ENCODE measurements at regions not wholly inside any gene's neighbourhood (a gene's known extent, or its start where the extent isn't known, plus 50 kb on each side); places are given as distances from the start of the nearest gene placed in this dataset.

DNA sequence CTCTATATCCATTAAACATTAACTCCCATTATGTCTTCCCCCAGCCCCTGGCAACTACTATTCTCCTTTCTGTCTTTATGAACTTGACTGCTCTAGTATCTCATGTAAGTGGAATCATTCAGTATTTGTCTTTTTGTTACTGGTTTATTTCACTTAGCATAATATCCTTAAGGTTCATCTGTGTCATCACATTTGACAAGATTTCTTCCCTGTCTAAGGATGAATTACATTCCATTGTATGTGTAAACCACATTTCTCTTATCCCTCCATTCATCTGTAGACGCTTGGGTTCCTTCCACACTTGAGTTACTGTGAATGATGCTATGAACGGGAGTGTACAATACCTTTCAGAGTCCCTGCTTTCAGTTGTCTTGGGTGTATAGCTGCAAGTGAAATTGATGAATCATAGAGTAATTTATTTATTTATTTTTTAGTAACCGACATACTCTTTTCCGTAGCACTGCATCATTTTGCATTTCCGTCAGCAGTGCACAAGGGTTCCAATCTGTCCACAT lies 399.7 kb upstream of the RBFOX1 start:
- no peak for ATAC-seq
- TF ChIP-seq ZNF70 (CRISPR knock-in tag; IDR thresholded peaks at IDR 0.05) (no peak), ZNF565 (CRISPR knock-in tag; conservative IDR thresholded peaks at IDR 0.05; ENCODE audit: low read depth) (no peak), ISL1 (CRISPR knock-in tag; IDR thresholded peaks at IDR 0.05) (no peak), SNAI2 (CRISPR knock-in tag; IDR thresholded peaks at IDR 0.05) (no peak), OSR1 (CRISPR knock-in tag; IDR thresholded peaks at IDR 0.05) (no peak), TOX (CRISPR knock-in tag; IDR thresholded peaks at IDR 0.05; ENCODE audit: borderline replicate concordance) (no peak), ARNTL (CRISPR knock-in tag; IDR thresholded peaks at IDR 0.05; ENCODE audit: borderline replicate concordance, low read depth) (no peak), TCF4 (CRISPR knock-in tag; IDR thresholded peaks at IDR 0.05; ENCODE audit: borderline replicate concordance) (no peak)
- TF ChIP-seq, protein P1, sequence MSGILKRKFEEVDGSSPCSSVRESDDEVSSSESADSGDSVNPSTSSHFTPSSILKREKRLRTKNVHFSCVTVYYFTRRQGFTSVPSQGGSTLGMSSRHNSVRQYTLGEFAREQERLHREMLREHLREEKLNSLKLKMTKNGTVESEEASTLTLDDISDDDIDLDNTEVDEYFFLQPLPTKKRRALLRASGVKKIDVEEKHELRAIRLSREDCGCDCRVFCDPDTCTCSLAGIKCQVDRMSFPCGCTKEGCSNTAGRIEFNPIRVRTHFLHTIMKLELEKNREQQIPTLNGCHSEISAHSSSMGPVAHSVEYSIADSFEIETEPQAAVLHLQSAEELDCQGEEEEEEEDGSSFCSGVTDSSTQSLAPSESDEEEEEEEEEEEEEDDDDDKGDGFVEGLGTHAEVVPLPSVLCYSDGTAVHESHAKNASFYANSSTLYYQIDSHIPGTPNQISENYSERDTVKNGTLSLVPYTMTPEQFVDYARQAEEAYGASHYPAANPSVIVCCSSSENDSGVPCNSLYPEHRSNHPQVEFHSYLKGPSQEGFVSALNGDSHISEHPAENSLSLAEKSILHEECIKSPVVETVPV (CRISPR knock-in tag; IDR thresholded peaks at IDR 0.05): no peak
- TF ChIP-seq, protein P2, sequence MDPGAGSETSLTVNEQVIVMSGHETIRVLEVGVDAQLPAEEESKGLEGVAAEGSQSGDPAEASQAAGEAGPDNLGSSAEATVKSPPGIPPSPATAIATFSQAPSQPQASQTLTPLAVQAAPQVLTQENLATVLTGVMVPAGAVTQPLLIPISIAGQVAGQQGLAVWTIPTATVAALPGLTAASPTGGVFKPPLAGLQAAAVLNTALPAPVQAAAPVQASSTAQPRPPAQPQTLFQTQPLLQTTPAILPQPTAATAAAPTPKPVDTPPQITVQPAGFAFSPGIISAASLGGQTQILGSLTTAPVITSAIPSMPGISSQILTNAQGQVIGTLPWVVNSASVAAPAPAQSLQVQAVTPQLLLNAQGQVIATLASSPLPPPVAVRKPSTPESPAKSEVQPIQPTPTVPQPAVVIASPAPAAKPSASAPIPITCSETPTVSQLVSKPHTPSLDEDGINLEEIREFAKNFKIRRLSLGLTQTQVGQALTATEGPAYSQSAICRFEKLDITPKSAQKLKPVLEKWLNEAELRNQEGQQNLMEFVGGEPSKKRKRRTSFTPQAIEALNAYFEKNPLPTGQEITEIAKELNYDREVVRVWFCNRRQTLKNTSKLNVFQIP (CRISPR knock-in tag; IDR thresholded peaks at IDR 0.05; ENCODE audit: borderline replicate concordance, low read depth): no peak
- TF ChIP-seq, protein P3, sequence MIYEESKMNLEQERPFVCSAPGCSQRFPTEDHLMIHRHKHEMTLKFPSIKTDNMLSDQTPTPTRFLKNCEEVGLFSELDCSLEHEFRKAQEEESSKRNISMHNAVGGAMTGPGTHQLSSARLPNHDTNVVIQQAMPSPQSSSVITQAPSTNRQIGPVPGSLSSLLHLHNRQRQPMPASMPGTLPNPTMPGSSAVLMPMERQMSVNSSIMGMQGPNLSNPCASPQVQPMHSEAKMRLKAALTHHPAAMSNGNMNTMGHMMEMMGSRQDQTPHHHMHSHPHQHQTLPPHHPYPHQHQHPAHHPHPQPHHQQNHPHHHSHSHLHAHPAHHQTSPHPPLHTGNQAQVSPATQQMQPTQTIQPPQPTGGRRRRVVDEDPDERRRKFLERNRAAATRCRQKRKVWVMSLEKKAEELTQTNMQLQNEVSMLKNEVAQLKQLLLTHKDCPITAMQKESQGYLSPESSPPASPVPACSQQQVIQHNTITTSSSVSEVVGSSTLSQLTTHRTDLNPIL (CRISPR knock-in tag; IDR thresholded peaks at IDR 0.05; ENCODE audit: low read depth): no peak
- TF ChIP-seq, protein P4, sequence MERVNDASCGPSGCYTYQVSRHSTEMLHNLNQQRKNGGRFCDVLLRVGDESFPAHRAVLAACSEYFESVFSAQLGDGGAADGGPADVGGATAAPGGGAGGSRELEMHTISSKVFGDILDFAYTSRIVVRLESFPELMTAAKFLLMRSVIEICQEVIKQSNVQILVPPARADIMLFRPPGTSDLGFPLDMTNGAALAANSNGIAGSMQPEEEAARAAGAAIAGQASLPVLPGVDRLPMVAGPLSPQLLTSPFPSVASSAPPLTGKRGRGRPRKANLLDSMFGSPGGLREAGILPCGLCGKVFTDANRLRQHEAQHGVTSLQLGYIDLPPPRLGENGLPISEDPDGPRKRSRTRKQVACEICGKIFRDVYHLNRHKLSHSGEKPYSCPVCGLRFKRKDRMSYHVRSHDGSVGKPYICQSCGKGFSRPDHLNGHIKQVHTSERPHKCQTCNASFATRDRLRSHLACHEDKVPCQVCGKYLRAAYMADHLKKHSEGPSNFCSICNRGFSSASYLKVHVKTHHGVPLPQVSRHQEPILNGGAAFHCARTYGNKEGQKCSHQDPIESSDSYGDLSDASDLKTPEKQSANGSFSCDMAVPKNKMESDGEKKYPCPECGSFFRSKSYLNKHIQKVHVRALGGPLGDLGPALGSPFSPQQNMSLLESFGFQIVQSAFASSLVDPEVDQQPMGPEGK (CRISPR knock-in tag; IDR thresholded peaks at IDR 0.05; ENCODE audit: borderline replicate concordance): no peak

DNA sequence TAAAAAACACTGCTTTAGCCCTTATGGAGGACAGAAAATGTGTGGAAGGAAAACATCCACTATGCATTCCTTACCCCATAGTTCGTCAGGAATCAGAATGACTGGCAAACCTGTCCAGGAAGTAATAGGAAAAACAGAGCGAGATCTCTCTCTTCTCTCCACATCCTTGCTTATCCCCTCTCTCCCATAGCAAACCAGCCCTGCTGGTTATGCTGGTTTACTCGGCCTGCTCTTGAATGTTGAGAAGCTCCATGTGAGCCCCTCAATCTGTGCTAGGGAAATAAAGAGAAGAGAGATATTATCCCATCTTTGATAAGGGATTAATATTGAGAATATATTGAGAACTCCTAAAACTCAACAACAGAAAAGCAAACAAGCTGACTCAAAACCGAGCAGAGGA lies 402.8 kb upstream of the RBFOX1 start:
- no peak for ATAC-seq
- TF ChIP-seq, protein P4 (CRISPR knock-in tag; IDR thresholded peaks at IDR 0.05; ENCODE audit: borderline replicate concordance): no peak
- no peak for TF ChIP-seq ARNTL (CRISPR knock-in tag; IDR thresholded peaks at IDR 0.05; ENCODE audit: borderline replicate concordance, low read depth)

DNA sequence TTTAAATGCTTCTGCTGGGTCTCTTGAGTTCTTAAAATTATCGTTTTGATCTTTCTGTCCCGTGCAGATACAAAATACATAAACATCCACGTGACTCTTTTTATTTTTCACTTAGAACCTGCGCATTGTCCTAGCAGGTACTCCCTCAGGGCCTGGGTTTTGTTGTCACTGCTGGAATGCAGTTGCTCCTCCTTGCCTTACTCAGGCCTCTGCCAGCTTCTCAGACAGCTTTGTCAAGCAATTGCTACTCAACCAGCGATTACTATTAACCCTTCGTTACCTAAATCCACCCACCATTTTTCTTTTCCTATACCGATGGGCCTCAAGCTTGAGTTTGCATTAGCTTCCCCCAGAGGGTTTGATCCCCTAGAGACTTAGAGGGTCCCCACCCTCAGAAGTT lies 405.9 kb upstream of the RBFOX1 start:
- TF ChIP-seq GLIS3 (CRISPR knock-in tag; IDR thresholded peaks at IDR 0.05) (no peak), ZNF8 (CRISPR knock-in tag; IDR thresholded peaks at IDR 0.05) (no peak), ZFP30 (CRISPR knock-in tag; IDR thresholded peaks at IDR 0.05) (no peak), ISL1 (CRISPR knock-in tag; IDR thresholded peaks at IDR 0.05) (no peak), TCF4 (CRISPR knock-in tag; IDR thresholded peaks at IDR 0.05; ENCODE audit: borderline replicate concordance) (no peak), BACH2 (CRISPR knock-in tag; IDR thresholded peaks at IDR 0.05; ENCODE audit: borderline replicate concordance) (no peak), SNAI2 (CRISPR knock-in tag; IDR thresholded peaks at IDR 0.05) (no peak), OSR1 (CRISPR knock-in tag; IDR thresholded peaks at IDR 0.05) (no peak), RARB (CRISPR knock-in tag; IDR thresholded peaks at IDR 0.05) (no peak), PPARA (CRISPR knock-in tag; IDR thresholded peaks at IDR 0.05; ENCODE audit: borderline replicate concordance) (no peak), CSDC2 (CRISPR knock-in tag; IDR thresholded peaks at IDR 0.05) (no peak), ZFP3 (CRISPR knock-in tag; IDR thresholded peaks at IDR 0.05) (no peak), ESRRG (CRISPR knock-in tag; IDR thresholded peaks at IDR 0.05) (no peak), ZC3H10 (CRISPR knock-in tag; IDR thresholded peaks at IDR 0.05) (no peak)
- TF ChIP-seq, protein P1 (CRISPR knock-in tag; IDR thresholded peaks at IDR 0.05): no peak
- no peak for ATAC-seq

All from SK-N-SH treated with all-trans-retinoic acid at 6 μM for 48 hours (cell line).